Mesenchymal stem cell (in vitro differentiated cells and primary cell): ENCODE measurements at regions not wholly inside any gene's neighbourhood (a gene's known extent, or its start where the extent isn't known, plus 50 kb on each side); places are given as distances from the start of the nearest gene placed in this dataset.
A peak's percentile ranks its signal among the peaks of the same experiment; 100 is the strongest.

Experiments
- DNase-seq: peaks from one replicate; pipeline ENCODE4 v3.0.0-alpha.2; 2013
- H2AFZ ChIP-seq: one replicate; pipeline ENCODE4 v1.6.1; 2013; ENCODE audit warnings: low read depth, mild to moderate bottlenecking, control low read depth, inconsistent platforms, low read length, moderate library complexity
- H2AK5ac ChIP-seq: 2 replicates; pipeline ENCODE4 v1.6.1; 2013; ENCODE audit warnings: low read length, moderate library complexity, mild to moderate bottlenecking, inconsistent platforms; ENCODE audit not compliant: severe bottlenecking
- H2BK120ac ChIP-seq: one replicate; pipeline ENCODE4 v1.6.1; 2013; ENCODE audit warnings: low read depth, mild to moderate bottlenecking, inconsistent platforms, low read length, moderate library complexity
- H2BK12ac ChIP-seq, 2 experiments: one replicate each; pipeline ENCODE4 v1.6.1; 2013; ENCODE audit warnings: inconsistent platforms in 2 of 2, low read length in 2 of 2, mild to moderate bottlenecking in 2 of 2, moderate library complexity in 2 of 2, control low read depth in 1 of 2
- H2BK15ac ChIP-seq: one replicate; pipeline ENCODE4 v1.6.1; 2013; ENCODE audit warnings: mild to moderate bottlenecking, low read depth, inconsistent platforms; ENCODE audit not compliant: poor library complexity, severe bottlenecking
- H2BK5ac ChIP-seq: 2 replicates; pipeline ENCODE4 v1.6.1; 2013; ENCODE audit warnings: low read depth, mild to moderate bottlenecking, low read length, control low read depth, inconsistent platforms; ENCODE audit not compliant: poor library complexity, severe bottlenecking
- H3K14ac ChIP-seq, 2 experiments: one replicate each; pipeline ENCODE4 v1.6.1; 2013; ENCODE audit warnings: inconsistent platforms in 2 of 2, low read length in 2 of 2, control low read depth in 1 of 2, mild to moderate bottlenecking in 1 of 2, moderate library complexity in 1 of 2
- H3K18ac ChIP-seq, 2 experiments: one replicate each; pipeline ENCODE4 v1.6.1; 2013; ENCODE audit warnings: inconsistent platforms in 2 of 2, low read length in 2 of 2, control low read depth in 1 of 2, low read depth in 1 of 2, mild to moderate bottlenecking in 1 of 2
- H3K23ac ChIP-seq, 2 experiments: one replicate each; pipeline ENCODE4 v1.6.1; 2013; ENCODE audit warnings: inconsistent platforms in 2 of 2, low read length in 2 of 2, mild to moderate bottlenecking in 2 of 2, moderate library complexity in 2 of 2, control low read depth in 1 of 2
- H3K27ac ChIP-seq: 2 replicates; pipeline ENCODE4 v1.5.1; 2013; ENCODE audit warnings: mild to moderate bottlenecking, moderate library complexity, low read length, control low read depth, inconsistent platforms; ENCODE audit not compliant: poor library complexity, severe bottlenecking
- H3K27me3 ChIP-seq, 2 experiments: 2 replicates each; pipeline versions ENCODE4 v1.6.1 to v1.7.0; 2013; ENCODE audit warnings: low read length in 2 of 2, mild to moderate bottlenecking in 2 of 2, moderate library complexity in 2 of 2, control low read depth in 1 of 2, inconsistent platforms in 1 of 2; ENCODE audit not compliant: control insufficient read depth in 1 of 2, insufficient read depth in 1 of 2
- H3K36me3 ChIP-seq, 2 experiments: 2 replicates each; pipeline versions ENCODE4 v1.6.1 to v1.7.0; 2013; ENCODE audit warnings: low read length in 2 of 2, control low read depth in 1 of 2, inconsistent platforms in 1 of 2, low read depth in 1 of 2, mild to moderate bottlenecking in 1 of 2; ENCODE audit not compliant: insufficient read depth in 2 of 2, control insufficient read depth in 1 of 2
- H3K4ac ChIP-seq, 2 experiments: one replicate each; pipeline ENCODE4 v1.6.1; 2013; ENCODE audit warnings: inconsistent platforms in 2 of 2, low read length in 2 of 2, mild to moderate bottlenecking in 2 of 2, moderate library complexity in 2 of 2, control low read depth in 1 of 2, low read depth in 1 of 2
- H3K4me1 ChIP-seq: 2 replicates; pipeline ENCODE4 v1.6.1; 2013; ENCODE audit warnings: low read depth, low read length, control low read depth; ENCODE audit not compliant: control insufficient read depth, insufficient read depth
- H3K4me2 ChIP-seq: 2 replicates; pipeline ENCODE4 v1.6.1; 2013; ENCODE audit warnings: low read length, mild to moderate bottlenecking, inconsistent platforms; ENCODE audit not compliant: poor library complexity, severe bottlenecking
- H3K4me3 ChIP-seq, 2 experiments: 2 replicates each; pipeline versions ENCODE4 v1.5.1 to v1.7.0; 2013; ENCODE audit warnings: low read length in 2 of 2, mild to moderate bottlenecking in 2 of 2, control low read depth in 1 of 2, low read depth in 1 of 2; ENCODE audit not compliant: insufficient read depth in 1 of 2
- H3K79me1 ChIP-seq: replicated peaks from 2 replicates; pipeline ENCODE4 v1.6.1; 2013; ENCODE audit warnings: mild to moderate bottlenecking, control low read depth, low read length, inconsistent platforms; ENCODE audit not compliant: poor library complexity, severe bottlenecking
- H3K9ac ChIP-seq: 2 replicates; pipeline ENCODE4 v1.7.0; 2013; ENCODE audit warnings: mild to moderate bottlenecking, low read length, moderate library complexity
- H3K9me3 ChIP-seq: 2 replicates; pipeline ENCODE4 v1.7.0; 2013; ENCODE audit warnings: mild to moderate bottlenecking, low read length; ENCODE audit not compliant: control insufficient read depth
- H4K8ac ChIP-seq: one replicate; pipeline ENCODE4 v1.6.1; 2013; ENCODE audit warnings: inconsistent platforms, mild to moderate bottlenecking, low read length, moderate library complexity
- H4K91ac ChIP-seq: one replicate; pipeline ENCODE4 v1.6.1; 2013; ENCODE audit warnings: mild to moderate bottlenecking, low read length, inconsistent platforms
- WGBS: methylation state at CpG from one replicate; pipeline ENCODE4 v1.1.7; 2013; ENCODE audit warnings: mixed read lengths; 5-methylcytosine and 5-hydroxymethylcytosine counted together

DNA sequence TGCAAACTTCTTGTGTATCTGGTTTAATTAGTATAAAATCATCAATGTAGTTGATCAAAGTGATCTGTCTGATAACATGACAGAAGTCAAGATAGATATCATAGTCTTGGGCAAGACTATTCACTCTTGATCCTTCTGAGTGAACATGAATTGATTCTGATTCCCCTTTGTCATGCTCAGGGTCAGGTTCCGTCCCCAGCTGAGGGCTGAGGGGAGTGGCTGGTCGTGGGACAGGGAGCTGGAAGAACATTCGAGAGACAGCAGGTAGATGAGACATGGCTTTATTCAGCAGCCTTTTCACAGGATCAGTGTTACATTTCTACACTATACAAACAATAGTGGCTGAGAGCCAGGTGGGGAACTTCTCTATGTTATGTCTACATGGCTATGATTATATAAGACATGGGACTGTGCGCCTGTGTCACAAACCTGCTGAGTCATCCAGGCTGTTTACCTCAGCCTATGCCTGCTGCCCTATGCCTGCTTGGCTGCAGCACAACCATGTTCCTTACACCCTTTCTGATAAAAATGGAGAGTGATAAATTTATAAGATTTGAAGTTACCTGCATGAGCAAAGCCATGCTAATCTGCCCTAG is 586.9 kb upstream of the NR3C2 start:
- Histone ChIP-seq H3K36me3 (no peaks in the 10 kb centered on the region), H2BK15ac (no peak overlapping the region), H3K23ac (no peak overlapping the region), H2BK5ac (peak overlapping the region; percentile 9), H2AFZ (no peak overlapping the region), H3K27me3 (no peaks in the 10 kb centered on the region), H3K14ac (no peak overlapping the region), H3K4ac (no peak overlapping the region), H3K9me3 (no peaks in the 10 kb centered on the region), H2BK12ac (no peak overlapping the region), H3K9ac (no peak overlapping the region), H3K4me2 (no peak overlapping the region), H2AK5ac (no peak overlapping the region), H4K91ac (no peak overlapping the region), H3K4me3 (no peak overlapping the region), H3K4me1 (no peaks in the 10 kb centered on the region), H3K27ac (no peak overlapping the region), H2BK120ac (no peak overlapping the region), H3K79me1 (no peaks in the 10 kb centered on the region), H4K8ac (no peak overlapping the region), H3K18ac (no peak overlapping the region)
- WGBS: 71% methylated on average over 1 of the region's 4 CpGs
- DNase-seq: no peak

DNA sequence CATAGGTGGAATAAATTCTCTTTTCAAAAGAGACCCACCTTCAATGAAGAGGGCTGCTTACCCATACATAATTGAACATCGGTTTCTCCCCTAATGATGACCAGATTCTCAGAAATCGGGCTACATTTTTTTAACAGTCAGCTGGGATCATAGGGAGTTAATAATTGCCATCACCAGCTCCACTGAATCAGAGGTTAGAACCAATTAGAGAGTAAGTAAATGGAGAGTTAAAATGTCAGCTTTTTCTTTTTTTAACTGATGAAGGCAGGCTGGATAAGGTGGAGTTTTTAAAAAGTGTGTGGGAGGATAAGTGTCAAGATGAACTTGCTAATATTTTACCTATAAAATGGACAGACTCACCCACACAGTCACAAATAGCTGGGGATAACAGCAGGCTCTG is 584.5 kb upstream of the NR3C2 start:
- 72% methylated on average over 2 of the region's 2 CpGs for WGBS

DNA sequence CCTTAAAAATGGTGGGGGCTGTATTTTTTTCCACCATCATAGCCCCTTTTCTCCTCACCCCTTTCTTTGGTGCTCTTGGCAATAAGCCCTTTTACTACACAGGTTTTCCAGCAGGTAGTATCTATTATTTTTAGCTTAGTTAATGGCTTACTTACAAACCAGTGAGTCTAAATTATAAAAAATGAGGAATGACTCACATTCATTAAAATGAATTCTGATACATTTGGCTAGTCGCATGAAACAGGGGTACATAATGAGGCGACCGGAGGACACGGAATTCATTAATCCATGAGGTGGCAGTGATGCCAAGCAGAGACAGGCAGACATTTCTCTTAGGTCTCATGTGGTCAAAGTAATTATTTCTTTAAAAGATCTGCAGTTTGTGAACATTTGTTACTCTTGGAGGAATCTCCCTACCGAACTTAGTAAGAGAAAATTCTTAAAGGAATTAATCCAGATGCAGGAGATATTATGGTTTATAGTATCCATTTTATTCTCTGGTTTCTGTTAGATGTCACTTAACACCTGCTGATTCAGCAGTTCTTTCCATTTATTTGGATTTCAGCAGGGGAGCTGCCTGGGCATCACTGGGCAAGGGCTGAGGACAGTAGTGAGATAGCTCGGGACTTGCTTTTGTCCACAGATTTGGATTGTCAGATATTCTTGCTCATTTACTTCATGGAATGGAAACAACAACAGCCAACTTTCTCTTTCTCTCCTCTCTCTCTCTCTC is 575.0 kb upstream of the NR3C2 start:
- no peak overlapping the region for H2BK120ac ChIP-seq
- no peak overlapping the region for H2AFZ ChIP-seq
- peak overlapping the region; percentile 28 for H3K27ac ChIP-seq
- H3K4me1 ChIP-seq: peaks cover 2% of the 10 kb centered on the region
- no peak overlapping the region for H2AK5ac ChIP-seq
- H3K18ac ChIP-seq: no peak overlapping the region
- H3K4me2 ChIP-seq: no peak overlapping the region
- no peak overlapping the region for H3K4me3 ChIP-seq
- H2BK5ac ChIP-seq: no peak overlapping the region
- no peak overlapping the region for H2BK12ac ChIP-seq
- WGBS: 92% methylated on average over 6 of the region's 6 CpGs
- no peaks in the 10 kb centered on the region for H3K36me3 ChIP-seq
- no peak overlapping the region for H2BK15ac ChIP-seq
- DNase-seq: no peak
- no peaks in the 10 kb centered on the region for H3K79me1 ChIP-seq
- H4K91ac ChIP-seq: no peak overlapping the region
- no peak overlapping the region for H4K8ac ChIP-seq
- H3K27me3 ChIP-seq: no peaks in the 10 kb centered on the region
- no peak overlapping the region for H3K4ac ChIP-seq
- H3K9me3 ChIP-seq: peaks cover 4% of the 10 kb centered on the region
- no peak overlapping the region for H3K23ac ChIP-seq
- no peak overlapping the region for H3K9ac ChIP-seq
- no peak overlapping the region for H3K14ac ChIP-seq

More for the DNA sequence above, 584.5 kb upstream of the NR3C2 start:
- Histone ChIP-seq H2BK15ac (no peak overlapping the region), H3K4me1 (no peaks in the 10 kb centered on the region), H3K79me1 (no peaks in the 10 kb centered on the region), H4K8ac (no peak overlapping the region), H3K23ac (no peak overlapping the region), H3K4me3 (no peak overlapping the region), H3K18ac (no peak overlapping the region), H3K27ac (no peak overlapping the region), H2BK12ac (no peak overlapping the region), H4K91ac (no peak overlapping the region), H2AFZ (no peak overlapping the region), H2AK5ac (no peak overlapping the region), H3K14ac (no peak overlapping the region), H3K4me2 (peak overlapping the region; percentile 17), H2BK120ac (no peak overlapping the region), H2BK5ac (no peak overlapping the region), H3K36me3 (no peaks in the 10 kb centered on the region), H3K4ac (no peak overlapping the region), H3K9ac (no peak overlapping the region), H3K27me3 (no peaks in the 10 kb centered on the region), H3K9me3 (no peaks in the 10 kb centered on the region)
- DNase-seq: no peak

GRCh38 chr4:149009223-149009622 is 567.0 kb upstream of the NR3C2 start:
- no peak overlapping the region for H3K4me3 ChIP-seq
- H3K18ac ChIP-seq: no peak overlapping the region
- H3K9me3 ChIP-seq: peaks cover 12% of the 10 kb centered on the region
- H2BK12ac ChIP-seq: no peak overlapping the region
- no peaks in the 10 kb centered on the region for H3K4me1 ChIP-seq
- no peaks in the 10 kb centered on the region for H3K79me1 ChIP-seq
- no peak overlapping the region for H2BK5ac ChIP-seq
- no peak overlapping the region for H2BK120ac ChIP-seq
- H4K91ac ChIP-seq: no peak overlapping the region
- WGBS: 100% methylated on average over 2 of the region's 2 CpGs
- H3K36me3 ChIP-seq: no peaks in the 10 kb centered on the region
- no peak overlapping the region for H3K27ac ChIP-seq
- no peak overlapping the region for H3K9ac ChIP-seq
- no peak overlapping the region for H3K4ac ChIP-seq
- H3K14ac ChIP-seq: no peak overlapping the region
- no peaks in the 10 kb centered on the region for H3K27me3 ChIP-seq
- H2AK5ac ChIP-seq: no peak overlapping the region
- no peak overlapping the region for H3K4me2 ChIP-seq
- no peak for DNase-seq
- H2AFZ ChIP-seq: no peak overlapping the region
- no peak overlapping the region for H2BK15ac ChIP-seq
- no peak overlapping the region for H4K8ac ChIP-seq
- H3K23ac ChIP-seq: no peak overlapping the region
